ENCODE measurements at regions not wholly inside any gene's neighbourhood (a gene's known extent, or its start where the extent isn't known, plus 50 kb on each side); places are given as distances from the start of the nearest gene placed in this dataset.

DNA sequence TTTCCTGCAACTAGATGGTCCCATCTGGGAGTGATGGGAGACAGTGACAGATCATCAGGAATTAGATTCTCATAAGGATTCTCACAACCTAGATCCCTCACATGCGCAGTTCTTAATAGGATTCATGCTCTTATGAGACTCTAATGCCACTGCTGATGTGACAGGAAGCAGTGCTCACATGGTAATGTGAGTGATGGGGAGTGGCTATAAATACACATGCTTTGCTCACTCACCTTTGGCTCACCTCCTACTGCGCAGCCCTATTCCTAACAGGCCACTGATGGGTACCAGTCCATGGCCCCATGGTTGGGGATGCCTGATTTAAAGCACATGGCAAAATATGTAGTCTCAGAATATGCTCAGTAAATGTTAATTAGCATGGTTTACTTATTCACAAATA lies 80.6 kb upstream of the MBOAT1 start:
- TF ChIP-seq CTCF (conservative IDR thresholded peaks at IDR 0.05) (no peak), ZFX (IDR thresholded peaks at IDR 0.05) (no peak)

DNA sequence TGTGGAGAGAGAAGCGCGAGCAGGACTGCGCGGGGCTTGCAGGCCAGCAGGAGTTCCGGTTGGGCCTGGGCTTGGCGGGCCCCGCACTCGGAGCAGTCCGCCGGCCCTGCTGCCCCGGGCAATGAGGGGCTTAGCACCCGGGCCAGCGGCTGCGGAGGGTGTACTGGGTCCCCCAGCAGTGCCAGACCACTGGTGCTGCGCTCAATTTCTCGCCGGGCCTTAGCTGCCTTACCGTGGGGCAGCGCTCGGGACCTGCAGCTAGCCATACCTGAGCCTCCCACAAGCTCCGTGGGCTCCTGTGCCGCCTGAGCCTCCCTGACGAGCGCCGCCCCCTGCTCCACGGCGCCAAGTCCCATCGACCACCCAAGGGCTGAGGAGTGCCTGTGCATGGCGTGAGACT lies 89.0 kb upstream of the MBOAT1 start:
- TF ChIP-seq CTCF (conservative IDR thresholded peaks at IDR 0.05), result no peak
- no peak for TF ChIP-seq ZFX (IDR thresholded peaks at IDR 0.05)
- H3K27ac ChIP-seq, result no peak overlapping the region

More for the DNA sequence above, 80.6 kb upstream of the MBOAT1 start:
- no peak overlapping the region for H3K27ac ChIP-seq

GRCh38 chr6:20302168-20302567 lies 89.9 kb upstream of the MBOAT1 start:
- no peak overlapping the region for H3K27ac ChIP-seq
- TF ChIP-seq ZFX (IDR thresholded peaks at IDR 0.05) (no peak), CTCF (conservative IDR thresholded peaks at IDR 0.05) (no peak)

GRCh38 chr6:20302702-20303251 lies 90.5 kb upstream of the MBOAT1 start:
- TF ChIP-seq CTCF (conservative IDR thresholded peaks at IDR 0.05) (no peak), ZFX (IDR thresholded peaks at IDR 0.05) (no peak)
- no peak overlapping the region for H3K27ac ChIP-seq

- H3K27ac ChIP-seq, result no peak overlapping the region
- no peak; the same call in 1 of the 2 replicates for TF ChIP-seq CTCF (conservative IDR thresholded peaks at IDR 0.05)
- TF ChIP-seq ZFX (IDR thresholded peaks at IDR 0.05), result no peak
Observed at GRCh38 chr6:20306491-20306890, 94.2 kb upstream of the MBOAT1 start.

GRCh38 chr6:20309186-20309585 lies 92.5 kb upstream of the E2F3 start:
- no peak overlapping the region for H3K27ac ChIP-seq
- TF ChIP-seq CTCF (conservative IDR thresholded peaks at IDR 0.05) (no peak), ZFX (IDR thresholded peaks at IDR 0.05) (no peak)

GRCh38 chr6:20310185-20310584 lies 91.5 kb upstream of the E2F3 start:
- TF ChIP-seq ZFX (IDR thresholded peaks at IDR 0.05), result no peak
- no peak for TF ChIP-seq CTCF (conservative IDR thresholded peaks at IDR 0.05)
- no peak overlapping the region for H3K27ac ChIP-seq

All from C4-2B (cell line).